Germinal center (tissue), 1 donor: ENCODE measurements at regions not wholly inside any gene's neighbourhood (a gene's known extent, or its start where the extent isn't known, plus 50 kb on each side); places are given as distances from the start of the nearest gene placed in this dataset.
"Not testable (repeated sequence)": the region's sequence is repeated elsewhere in the genome, so short reads cannot be mapped to it uniquely, and the experiment has no call there.

ENCODE experiments used
- DNase-seq: peaks from one replicate; pipeline ENCODE4 v3.0.0; 2012; ENCODE audit warnings: mixed read lengths, low spot score

- DNase-seq, result no peak
Measured at GRCh38 chr7:101708223-101708622, 79.1 kb upstream of the MYL10 start.

GRCh38 chr7:101712652-101713051 lies 83.6 kb upstream of the MYL10 start:
- DNase-seq, result no peak

GRCh38 chr7:101714097-101714496 lies 85.0 kb upstream of the MYL10 start:
- no peak for DNase-seq

GRCh38 chr7:101717628-101718357 lies 88.7 kb upstream of the MYL10 start:
- no peak for DNase-seq

GRCh38 chr7:101718363-101719122 lies 89.4 kb upstream of the MYL10 start:
- no peak for DNase-seq

GRCh38 chr7:101719123-101719470 lies 90.0 kb upstream of the MYL10 start:
- no peak for DNase-seq

- no peak for DNase-seq
Measured at GRCh38 chr7:101720324-101720723, 91.2 kb upstream of the MYL10 start.

GRCh38 chr7:101722247-101722646 lies 93.2 kb upstream of the MYL10 start:
- no peak for DNase-seq

GRCh38 chr7:101723835-101724234 lies 93.6 kb upstream of the CUX1 start:
- no peak for DNase-seq

GRCh38 chr7:101724957-101725356 lies 92.5 kb upstream of the CUX1 start:
- no peak for DNase-seq

GRCh38 chr7:101725921-101726320 lies 91.5 kb upstream of the CUX1 start:
- DNase-seq, result no peak

- no peak for DNase-seq
Measured at GRCh38 chr7:101727184-101727583, 90.2 kb upstream of the CUX1 start.

- no peak for DNase-seq
Measured at GRCh38 chr7:101728128-101728527, 89.3 kb upstream of the CUX1 start.

- DNase-seq, result not testable (repeated sequence)
Measured at GRCh38 chr7:101728873-101729240, 88.6 kb upstream of the CUX1 start.

- DNase-seq, result no peak
Measured at GRCh38 chr7:101729241-101729883, 88.1 kb upstream of the CUX1 start.

GRCh38 chr7:101731502-101732084 lies 85.8 kb upstream of the CUX1 start:
- DNase-seq, result no peak

- no peak for DNase-seq
Measured at GRCh38 chr7:101733713-101734475, 83.5 kb upstream of the CUX1 start.

- DNase-seq, result peak; percentile 33
Measured at GRCh38 chr7:101736084-101736483, 81.3 kb upstream of the CUX1 start.

GRCh38 chr7:101739775-101740398 lies 77.5 kb upstream of the CUX1 start:
- no peak for DNase-seq

- DNase-seq, result peak; percentile 38
Measured at GRCh38 chr7:101740981-101741725, 76.3 kb upstream of the CUX1 start.
